HK-2 (cell line): ENCODE measurements at regions not wholly inside any gene's neighbourhood (a gene's known extent, or its start where the extent isn't known, plus 50 kb on each side); places are given as distances from the start of the nearest gene placed in this dataset.
A peak's percentile ranks its signal among the peaks of the same experiment; 100 is the strongest.
"Not testable (repeated sequence)": the region's sequence is repeated elsewhere in the genome, so short reads cannot be mapped to it uniquely, and the experiment has no call there.

Experiments
- DNase-seq: peaks from one replicate; pipeline ENCODE4 v3.0.0-alpha.2; 2018; ENCODE audit not compliant: unreplicated experiment

GRCh38 chr1:214715126-214715525 lies 112.1 kb downstream of the CENPF start:
- DNase-seq = no peak

- peak; percentile 21 for DNase-seq
These were observed 114.4 kb downstream of the CENPF start for GRCh38 chr1:214717351-214717750.

- no peak for DNase-seq
These were observed 115.7 kb downstream of the CENPF start for GRCh38 chr1:214718724-214719123.

- DNase-seq = no peak
These were observed 116.2 kb downstream of the CENPF start for GRCh38 chr1:214719207-214719606.

GRCh38 chr1:214720561-214720960 lies 117.6 kb downstream of the CENPF start:
- DNase-seq = no peak

- no peak for DNase-seq
These were observed 124.3 kb downstream of the CENPF start for GRCh38 chr1:214727274-214727673.

- DNase-seq = no peak
These were observed 136.7 kb downstream of the CENPF start for GRCh38 chr1:214739621-214740238.

- DNase-seq = no peak
These were observed 137.5 kb downstream of the CENPF start for GRCh38 chr1:214740471-214740870.

GRCh38 chr1:214747050-214747635 lies 144.1 kb downstream of the CENPF start:
- peak; percentile 13 for DNase-seq

GRCh38 chr1:214753236-214753852 lies 150.3 kb downstream of the CENPF start:
- no peak for DNase-seq

GRCh38 chr1:214761030-214761429 lies 158.0 kb downstream of the CENPF start:
- no peak for DNase-seq

GRCh38 chr1:214762902-214763301 lies 159.9 kb downstream of the CENPF start:
- no peak for DNase-seq

GRCh38 chr1:214764502-214764901 lies 161.5 kb downstream of the CENPF start:
- no peak for DNase-seq

- no peak for DNase-seq
These were observed 164.2 kb downstream of the CENPF start for GRCh38 chr1:214767221-214767620.

GRCh38 chr1:214769666-214770065 lies 166.7 kb downstream of the CENPF start:
- not testable (repeated sequence) for DNase-seq

- DNase-seq = no peak
These were observed 174.4 kb downstream of the CENPF start for GRCh38 chr1:214777364-214777763.

GRCh38 chr1:214791961-214792360 lies 189.0 kb downstream of the CENPF start:
- DNase-seq = no peak

- DNase-seq = no peak
These were observed 189.7 kb downstream of the CENPF start for GRCh38 chr1:214792527-214793186.

GRCh38 chr1:214793708-214794107 lies 190.7 kb downstream of the CENPF start:
- no peak for DNase-seq

- DNase-seq = no peak
These were observed 198.2 kb downstream of the CENPF start for GRCh38 chr1:214801191-214801590.

GRCh38 chr1:214808845-214809460 lies 206.0 kb downstream of the CENPF start:
- no peak for DNase-seq

GRCh38 chr1:214816603-214817002 lies 213.6 kb downstream of the CENPF start:
- DNase-seq = no peak
